IPS-18a (cell line): ENCODE measurements at regions not wholly inside any gene's neighbourhood (a gene's known extent, or its start where the extent isn't known, plus 50 kb on each side); places are given as distances from the start of the nearest gene placed in this dataset.
A peak's percentile ranks its signal among the peaks of the same experiment; 100 is the strongest.

Experiments used
- H3K27ac ChIP-seq: one replicate; pipeline ENCODE4 v1.5.1; 2013; ENCODE audit warnings: low read length
- H3K27me3 ChIP-seq: one replicate; pipeline ENCODE4 v1.6.1; 2013; ENCODE audit warnings: mild to moderate bottlenecking, low read length; ENCODE audit not compliant: control insufficient read depth, insufficient read depth
- H3K36me3 ChIP-seq: one replicate; pipeline ENCODE4 v1.6.1; 2013; ENCODE audit warnings: low read depth, low read length; ENCODE audit not compliant: control insufficient read depth
- H3K4me1 ChIP-seq: one replicate; pipeline ENCODE4 v1.6.1; 2013; ENCODE audit warnings: low read depth, low read length; ENCODE audit not compliant: control insufficient read depth
- H3K4me3 ChIP-seq: one replicate; pipeline ENCODE4 v1.5.1; 2013; ENCODE audit warnings: low read length
- H3K9ac ChIP-seq: one replicate; pipeline ENCODE4 v1.6.1; 2013; ENCODE audit warnings: mild to moderate bottlenecking, low read length, moderate library complexity
- H3K9me3 ChIP-seq: one replicate; pipeline ENCODE4 v1.6.1; 2013; ENCODE audit warnings: low read depth, low read length; ENCODE audit not compliant: control insufficient read depth

- H3K4me3 ChIP-seq: peak overlapping the region; percentile 98
- H3K27ac ChIP-seq: no peak overlapping the region
- H3K9ac ChIP-seq: peak overlapping the region; percentile 41
These were observed 145.1 kb upstream of the ZNF184 start for GRCh38 chr6:27617700-27618689.

GRCh38 chr6:27617046-27617687, 144.3 kb upstream of the ZNF184 start:
- H3K27ac ChIP-seq: no peak overlapping the region
- H3K9ac ChIP-seq: peak overlapping the region; percentile 41
- no peaks in the 10 kb centered on the region for H3K9me3 ChIP-seq
- peak overlapping the region; percentile 98 for H3K4me3 ChIP-seq
- no peaks in the 10 kb centered on the region for H3K36me3 ChIP-seq
- peaks cover 3% of the 10 kb centered on the region for H3K4me1 ChIP-seq
- peaks cover 9% of the 10 kb centered on the region for H3K27me3 ChIP-seq

More at GRCh38 chr6:27617700-27618689, 145.1 kb upstream of the ZNF184 start:
- no peaks in the 10 kb centered on the region for H3K9me3 ChIP-seq
- H3K36me3 ChIP-seq: no peaks in the 10 kb centered on the region
- peaks cover 9% of the 10 kb centered on the region for H3K27me3 ChIP-seq
- H3K4me1 ChIP-seq: peaks cover 3% of the 10 kb centered on the region

- Histone ChIP-seq H3K36me3 (no peaks in the 10 kb centered on the region), H3K9ac (peak overlapping the region; percentile 41), H3K4me3 (peak overlapping the region; percentile 98), H3K27me3 (peaks cover 9% of the 10 kb centered on the region), H3K27ac (no peak overlapping the region), H3K9me3 (no peaks in the 10 kb centered on the region), H3K4me1 (peaks cover 3% of the 10 kb centered on the region)
These were observed 143.6 kb upstream of the ZNF184 start for GRCh38 chr6:27616328-27617045.

GRCh38 chr6:27611451-27611850, 138.5 kb upstream of the ZNF184 start:
- H3K4me1 ChIP-seq: no peaks in the 10 kb centered on the region
- peaks cover 4% of the 10 kb centered on the region for H3K27me3 ChIP-seq
- no peak overlapping the region for H3K4me3 ChIP-seq
- no peaks in the 10 kb centered on the region for H3K9me3 ChIP-seq
- H3K36me3 ChIP-seq: no peaks in the 10 kb centered on the region
- no peak overlapping the region for H3K9ac ChIP-seq
- H3K27ac ChIP-seq: no peak overlapping the region

- H3K9ac ChIP-seq: no peak overlapping the region
- H3K27ac ChIP-seq: no peak overlapping the region
- H3K36me3 ChIP-seq: no peaks in the 10 kb centered on the region
These were observed 136.3 kb upstream of the ZNF184 start for GRCh38 chr6:27608916-27609883.

GRCh38 chr6:27605401-27606342, 132.8 kb upstream of the ZNF184 start:
- Histone ChIP-seq H3K4me1 (peaks cover 3% of the 10 kb centered on the region), H3K36me3 (no peaks in the 10 kb centered on the region), H3K9me3 (no peaks in the 10 kb centered on the region), H3K27ac (peak overlapping the region; percentile 34), H3K27me3 (peaks cover 31% of the 10 kb centered on the region), H3K9ac (peak overlapping the region; percentile 84), H3K4me3 (peak overlapping the region; percentile 99)

More at GRCh38 chr6:27608916-27609883, 136.3 kb upstream of the ZNF184 start:
- no peak overlapping the region for H3K4me3 ChIP-seq
- H3K27me3 ChIP-seq: peaks cover 11% of the 10 kb centered on the region
- H3K9me3 ChIP-seq: no peaks in the 10 kb centered on the region
- H3K4me1 ChIP-seq: peaks cover 3% of the 10 kb centered on the region

GRCh38 chr6:27604986-27605385, 132.1 kb upstream of the ZNF184 start:
- H3K4me1 ChIP-seq: peaks cover 3% of the 10 kb centered on the region

GRCh38 chr6:27601668-27602254, 128.9 kb upstream of the ZNF184 start:
- Histone ChIP-seq H3K36me3 (no peaks in the 10 kb centered on the region), H3K27ac (no peak overlapping the region), H3K9ac (peak overlapping the region; percentile 66), H3K27me3 (peaks cover 43% of the 10 kb centered on the region), H3K4me3 (peak overlapping the region; percentile 91), H3K9me3 (no peaks in the 10 kb centered on the region), H3K4me1 (peaks cover 3% of the 10 kb centered on the region)

More at GRCh38 chr6:27604986-27605385, 132.1 kb upstream of the ZNF184 start:
- no peaks in the 10 kb centered on the region for H3K36me3 ChIP-seq
- no peaks in the 10 kb centered on the region for H3K9me3 ChIP-seq
- peak overlapping the region; percentile 84 for H3K9ac ChIP-seq
- H3K27me3 ChIP-seq: peaks cover 38% of the 10 kb centered on the region
- peak overlapping the region; percentile 34 for H3K27ac ChIP-seq
- H3K4me3 ChIP-seq: peak overlapping the region; percentile 99

GRCh38 chr6:27599859-27600532, 127.1 kb upstream of the ZNF184 start:
- Histone ChIP-seq H3K27ac (no peak overlapping the region), H3K4me3 (no peak overlapping the region), H3K9ac (no peak overlapping the region)

More at GRCh38 chr6:27599859-27600532, 127.1 kb upstream of the ZNF184 start:
- H3K9me3 ChIP-seq: no peaks in the 10 kb centered on the region
- peaks cover 43% of the 10 kb centered on the region for H3K27me3 ChIP-seq
- no peaks in the 10 kb centered on the region for H3K36me3 ChIP-seq
- H3K4me1 ChIP-seq: peaks cover 3% of the 10 kb centered on the region
